Activated CD4-positive, alpha-beta T cell treated with anti-CD3 and anti-CD28 coated beads, Interleukin-2, amount 50 U/mL, for 48 hours (primary cell): ENCODE measurements at regions not wholly inside any gene's neighbourhood (a gene's known extent, or its start where the extent isn't known, plus 50 kb on each side); places are given as distances from the start of the nearest gene placed in this dataset.
"Not testable (repeated sequence)": the region's sequence is repeated elsewhere in the genome, so short reads cannot be mapped to it uniquely, and the experiment has no call there.

Source experiments
- DNase-seq, 2 experiments: peaks; one replicate each; pipeline ENCODE4 v3.0.0-alpha.2; 2020

GRCh38 chr18:73384246-73384645, 516.5 kb upstream of the NETO1 start:
- DNase-seq = no peak

GRCh38 chr18:73381699-73382036, 513.9 kb upstream of the NETO1 start:
- no peak for DNase-seq

- DNase-seq = no peak
Measured at GRCh38 chr18:73381016-73381698, 513.4 kb upstream of the NETO1 start.

- no peak for DNase-seq
Measured at GRCh38 chr18:73366713-73367112, 498.9 kb upstream of the NETO1 start.

- no peak for DNase-seq
Measured at GRCh38 chr18:73365018-73365417, 497.2 kb upstream of the NETO1 start.

GRCh38 chr18:73355121-73355520, 487.3 kb upstream of the NETO1 start:
- DNase-seq = no peak

GRCh38 chr18:73352546-73352945, 484.8 kb upstream of the NETO1 start:
- DNase-seq = no peak

GRCh38 chr18:73340135-73340977, 472.6 kb upstream of the NETO1 start:
- DNase-seq = no peak

GRCh38 chr18:73331212-73331772, 463.5 kb upstream of the NETO1 start:
- no peak for DNase-seq

GRCh38 chr18:73330106-73330505, 462.3 kb upstream of the NETO1 start:
- not testable (repeated sequence) for DNase-seq

- not testable (repeated sequence) for DNase-seq
Measured at GRCh38 chr18:73324187-73324831, 456.5 kb upstream of the NETO1 start.

GRCh38 chr18:73318739-73319479, 451.1 kb upstream of the NETO1 start:
- no peak for DNase-seq

- DNase-seq = no peak
Measured at GRCh38 chr18:73316513-73316912, 448.7 kb upstream of the NETO1 start.

GRCh38 chr18:73315381-73315780, 447.6 kb upstream of the NETO1 start:
- DNase-seq = no peak

GRCh38 chr18:73313476-73313875, 445.7 kb upstream of the NETO1 start:
- no peak for DNase-seq

GRCh38 chr18:73296686-73297085, 428.9 kb upstream of the NETO1 start:
- no peak for DNase-seq

- DNase-seq = no peak
Measured at GRCh38 chr18:73292156-73292555, 424.4 kb upstream of the NETO1 start.

- DNase-seq = no peak
Measured at GRCh38 chr18:73288813-73289212, 421.0 kb upstream of the NETO1 start.

GRCh38 chr18:73286584-73286983, 418.8 kb upstream of the NETO1 start:
- no peak for DNase-seq

- no peak for DNase-seq
Measured at GRCh38 chr18:73283788-73284187, 416.0 kb upstream of the NETO1 start.

- no peak for DNase-seq
Measured at GRCh38 chr18:73283032-73283431, 415.2 kb upstream of the NETO1 start.

GRCh38 chr18:73279498-73279897, 411.7 kb upstream of the NETO1 start:
- DNase-seq = no peak
